ENCODE measurements at regions not wholly inside any gene's neighbourhood (a gene's known extent, or its start where the extent isn't known, plus 50 kb on each side); places are given as distances from the start of the nearest gene placed in this dataset.

DNA sequence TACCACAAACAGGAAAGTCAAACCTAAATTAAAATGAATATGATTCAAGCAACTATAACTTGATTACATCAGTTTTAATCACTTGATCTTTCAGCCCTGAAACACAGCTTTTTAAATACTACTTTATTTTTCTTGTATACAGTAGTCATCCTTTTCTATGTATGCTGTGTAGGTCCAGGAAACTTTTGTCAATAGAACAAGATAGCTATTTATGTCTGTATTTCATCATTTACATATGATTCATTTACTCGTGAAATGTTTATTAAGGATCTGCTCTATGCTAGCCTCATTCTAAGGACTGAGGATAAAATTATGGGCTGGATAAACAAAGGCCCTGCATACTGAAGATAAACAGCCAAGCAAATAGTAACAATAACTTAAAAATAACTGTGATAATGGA is 930.2 kb downstream of the TFAP2A start:
- Mint-ChIP-seq H3K27me3 (no peaks in the 10 kb centered on the region), H3K9me3 (no peaks in the 10 kb centered on the region), H3K4me1 (no peaks in the 10 kb centered on the region), H3K36me3 (no peaks in the 10 kb centered on the region), H3K4me3 (no peak overlapping the region), H3K27ac (no peak overlapping the region)
- DNase-seq = no peak
- POLR2A ChIA-PET = no interaction called here
- no peak for ATAC-seq (ENCODE audit: low read depth)

DNA sequence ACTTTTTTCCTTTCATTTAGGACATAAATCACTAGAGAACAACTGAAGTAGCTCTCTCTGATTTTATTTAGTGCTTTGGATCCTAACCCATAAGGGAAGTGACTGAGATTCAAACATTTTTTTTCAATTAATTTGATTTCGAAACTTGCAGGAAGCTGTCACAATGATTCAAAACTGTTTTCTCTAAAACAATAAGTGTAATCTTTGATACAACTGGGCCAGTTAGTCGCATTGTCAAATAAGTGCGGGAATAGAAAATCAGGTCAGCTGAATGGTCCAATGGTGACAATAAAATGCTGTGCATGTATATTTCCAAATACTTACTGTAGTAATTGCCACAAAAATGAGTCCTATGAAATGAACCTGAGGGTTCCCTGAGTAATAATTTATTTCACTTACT is 930.8 kb downstream of the TFAP2A start:
- DNase-seq (no peak), ATAC-seq (ENCODE audit: low read depth) (no peak)
- Mint-ChIP-seq H3K4me3 (no peak overlapping the region), H3K36me3 (no peaks in the 10 kb centered on the region), H3K4me1 (no peaks in the 10 kb centered on the region), H3K9me3 (no peaks in the 10 kb centered on the region), H3K27ac (no peak overlapping the region), H3K27me3 (no peaks in the 10 kb centered on the region)
- POLR2A ChIA-PET = no interaction called here

DNA sequence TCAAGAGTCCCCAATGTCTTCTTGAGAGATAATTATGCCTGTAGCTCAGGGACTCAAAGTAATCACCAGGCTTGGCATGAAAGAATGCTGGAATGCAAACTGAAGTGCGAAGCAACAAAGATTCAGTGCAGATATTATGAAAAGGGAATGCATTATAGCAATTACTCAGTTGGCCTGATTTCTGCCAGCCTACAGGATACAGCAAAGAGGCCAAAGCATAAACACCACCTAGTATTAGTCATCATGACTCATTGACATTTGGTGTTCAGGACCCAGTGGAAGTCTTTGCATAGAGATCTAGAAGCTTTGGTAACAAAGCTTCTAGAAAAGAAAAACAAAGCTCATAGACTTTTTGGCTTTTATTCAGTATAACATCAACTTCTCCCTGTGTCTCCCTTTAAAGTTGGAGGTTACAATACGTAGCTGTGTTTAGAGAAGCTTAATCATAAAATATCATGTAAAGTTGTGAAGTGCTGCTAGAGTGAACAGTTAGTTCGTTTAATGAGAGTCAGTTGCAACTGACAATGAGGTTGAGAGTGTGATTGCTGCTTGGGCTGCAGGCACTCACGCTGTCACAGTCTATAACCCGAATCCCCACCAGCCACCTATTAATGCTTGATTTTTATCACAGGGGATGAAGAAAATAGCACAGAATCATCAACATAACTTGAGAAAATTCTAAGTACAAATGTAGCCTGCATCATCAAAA is 932.7 kb downstream of the TFAP2A start:
- Mint-ChIP-seq H3K4me3 (no peak overlapping the region), H3K27me3 (no peaks in the 10 kb centered on the region), H3K36me3 (no peaks in the 10 kb centered on the region), H3K9me3 (no peaks in the 10 kb centered on the region), H3K27ac (no peak overlapping the region), H3K4me1 (no peaks in the 10 kb centered on the region)
- ATAC-seq (ENCODE audit: low read depth) = no peak
- DNase-seq = no peak
- POLR2A ChIA-PET = no interaction called here

DNA sequence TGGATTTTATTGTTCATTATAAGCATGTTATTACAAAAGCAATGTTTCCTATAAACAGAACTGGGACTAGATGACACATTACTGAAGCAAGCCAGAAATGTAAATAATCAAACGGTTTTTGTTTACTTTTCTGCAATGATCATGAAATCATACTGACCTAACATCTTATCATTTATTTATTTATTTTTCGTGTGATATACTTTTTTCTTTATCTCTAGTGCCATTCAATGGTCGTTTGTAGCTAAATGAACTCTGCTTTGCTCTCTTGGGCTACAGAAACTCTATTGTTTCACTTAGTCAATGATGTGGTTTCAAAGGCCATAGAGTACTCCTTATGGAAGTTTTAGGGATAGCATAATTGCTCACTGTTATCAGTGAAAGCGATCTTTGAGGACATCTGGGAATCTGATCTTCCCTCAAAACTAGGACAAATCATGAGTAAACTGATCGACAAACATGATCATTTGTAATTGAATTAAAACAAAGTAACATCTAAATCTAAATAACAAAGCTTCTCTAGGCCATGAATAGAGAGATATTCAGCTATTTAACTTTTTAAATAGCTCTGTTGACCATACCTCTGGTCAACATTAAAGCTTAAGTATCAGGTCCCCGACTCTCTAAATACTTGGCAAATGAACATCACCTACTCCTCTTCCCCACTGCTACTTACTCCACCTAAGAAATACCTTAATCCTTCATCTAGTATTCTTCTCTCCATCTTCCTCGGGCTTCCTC is 933.4 kb downstream of the TFAP2A start:
- no peaks in the 10 kb centered on the region for H3K4me1 Mint-ChIP-seq
- no peaks in the 10 kb centered on the region for H3K36me3 Mint-ChIP-seq
- no peaks in the 10 kb centered on the region for H3K9me3 Mint-ChIP-seq
- no peak for ATAC-seq (ENCODE audit: low read depth)
- H3K27me3 Mint-ChIP-seq = no peaks in the 10 kb centered on the region
- H3K27ac Mint-ChIP-seq = no peak overlapping the region
- POLR2A ChIA-PET = no interaction called here
- no peak overlapping the region for H3K4me3 Mint-ChIP-seq
- no peak for DNase-seq

DNA sequence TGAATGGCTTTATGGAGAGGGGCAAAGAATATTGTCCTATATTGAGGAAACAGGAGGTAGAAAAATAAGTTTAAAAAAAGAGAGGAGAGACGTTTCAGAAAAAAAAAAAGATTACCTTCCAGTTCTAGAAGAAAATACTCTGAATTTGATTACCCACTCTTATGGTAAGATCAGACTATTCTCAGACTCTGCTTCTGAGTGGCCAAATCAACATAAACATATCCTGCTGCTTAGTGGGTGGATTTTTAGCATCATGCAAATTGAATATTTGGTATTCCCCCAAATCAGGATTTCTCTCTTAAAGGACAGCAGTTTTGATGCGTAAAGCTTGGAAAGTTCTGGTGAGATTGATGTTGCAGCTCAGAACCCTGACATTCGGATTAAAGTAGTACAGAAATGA is 946.6 kb downstream of the TFAP2A start:
- Mint-ChIP-seq H3K27ac (no peak overlapping the region), H3K36me3 (no peaks in the 10 kb centered on the region), H3K4me1 (no peaks in the 10 kb centered on the region), H3K4me3 (no peak overlapping the region), H3K9me3 (no peaks in the 10 kb centered on the region), H3K27me3 (no peaks in the 10 kb centered on the region)
- DNase-seq (no peak), ATAC-seq (ENCODE audit: low read depth) (no peak)
- POLR2A ChIA-PET = no interaction called here

DNA sequence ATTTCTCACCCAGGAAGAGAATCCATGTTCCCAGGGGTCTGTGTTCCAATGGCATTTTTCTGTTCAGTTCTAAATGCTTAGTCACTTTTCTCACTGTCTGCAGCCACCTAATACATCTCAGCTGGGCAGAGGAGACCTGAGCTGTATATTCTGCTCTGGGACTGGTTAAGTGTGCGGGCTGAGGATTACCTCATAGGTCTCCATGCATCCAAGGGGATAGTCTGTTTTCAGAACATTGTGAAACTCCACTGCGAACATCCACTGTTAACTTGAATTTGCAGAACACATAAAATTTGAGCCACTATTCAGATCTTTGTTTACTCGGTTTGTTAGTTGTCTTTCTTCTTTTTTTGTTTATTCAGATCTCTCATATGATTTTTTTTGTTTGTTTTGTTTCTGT is 947.1 kb downstream of the TFAP2A start:
- DNase-seq = no peak
- no peaks in the 10 kb centered on the region for H3K27me3 Mint-ChIP-seq
- H3K36me3 Mint-ChIP-seq = no peaks in the 10 kb centered on the region
- no peak overlapping the region for H3K27ac Mint-ChIP-seq
- no peaks in the 10 kb centered on the region for H3K4me1 Mint-ChIP-seq
- no peaks in the 10 kb centered on the region for H3K9me3 Mint-ChIP-seq
- POLR2A ChIA-PET = no interaction called here
- no peak overlapping the region for H3K4me3 Mint-ChIP-seq
- ATAC-seq (ENCODE audit: low read depth) = no peak

DNA sequence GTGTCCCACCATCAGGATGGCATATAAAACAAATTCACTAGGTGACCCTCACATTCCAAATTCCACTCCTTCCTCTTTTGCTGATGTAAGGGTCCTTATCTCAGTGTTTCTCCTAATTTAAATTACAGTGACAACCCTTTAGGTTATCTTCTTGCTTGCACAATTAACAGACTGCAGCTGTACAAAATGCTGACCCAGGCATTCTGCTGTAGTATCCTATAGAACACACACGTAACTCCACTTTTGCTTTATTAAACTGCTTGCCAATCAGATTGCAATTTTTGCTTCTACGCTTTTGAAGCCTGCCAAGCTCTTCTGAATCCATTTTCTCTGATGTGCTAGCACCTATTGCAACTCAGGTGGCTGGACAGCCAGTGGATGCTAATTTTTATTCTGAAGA is 950.3 kb downstream of the TFAP2A start:
- DNase-seq (no peak), ATAC-seq (ENCODE audit: low read depth) (no peak)
- H3K27ac Mint-ChIP-seq = no peak overlapping the region
- no peak overlapping the region for H3K4me3 Mint-ChIP-seq
- H3K4me1 Mint-ChIP-seq = no peaks in the 10 kb centered on the region
- no peaks in the 10 kb centered on the region for H3K9me3 Mint-ChIP-seq
- H3K36me3 Mint-ChIP-seq = no peaks in the 10 kb centered on the region
- POLR2A ChIA-PET = no interaction called here
- H3K27me3 Mint-ChIP-seq = no peaks in the 10 kb centered on the region

DNA sequence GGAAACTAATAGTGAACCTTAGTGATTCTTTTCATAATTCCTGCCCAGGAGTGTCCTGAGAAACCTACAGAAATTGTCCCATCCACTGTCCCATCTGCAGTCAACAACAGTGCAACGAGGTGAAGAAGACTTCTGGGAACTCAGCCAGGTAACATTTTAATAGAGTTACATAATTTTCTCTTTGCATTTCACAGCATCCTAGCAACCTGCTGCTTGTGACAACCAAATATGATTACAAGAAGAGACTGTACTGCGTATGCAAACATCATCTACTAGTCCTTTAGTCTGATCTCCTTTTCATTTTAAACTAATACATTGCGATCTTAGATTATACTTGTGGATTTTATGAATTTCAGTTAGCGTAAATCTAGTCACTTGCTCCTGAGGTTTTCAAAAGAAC is 951.6 kb downstream of the TFAP2A start:
- Mint-ChIP-seq H3K9me3 (no peaks in the 10 kb centered on the region), H3K36me3 (no peaks in the 10 kb centered on the region)

DNA sequence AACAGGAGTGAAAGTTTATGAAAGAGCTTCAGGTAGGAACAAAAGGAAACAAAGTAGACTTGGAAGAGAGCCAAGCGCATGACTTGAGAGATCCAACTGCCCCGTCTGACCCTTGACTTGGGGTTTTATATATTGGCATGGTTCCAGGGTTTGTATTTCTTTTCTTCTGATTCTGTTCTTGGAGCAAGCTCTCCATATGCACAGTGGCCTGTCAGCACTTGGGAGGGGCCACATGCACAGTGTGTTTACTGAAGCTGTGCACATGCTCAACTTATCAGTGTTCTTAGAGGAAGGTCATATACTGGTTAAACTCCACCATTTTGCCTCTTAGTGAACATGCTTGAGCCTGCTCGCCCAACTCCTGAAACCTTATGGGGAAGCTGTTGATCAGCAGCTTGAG is 953.7 kb downstream of the TFAP2A start:
- DNase-seq (no peak), ATAC-seq (ENCODE audit: low read depth) (no peak)
- no peaks in the 10 kb centered on the region for H3K4me1 Mint-ChIP-seq
- H3K36me3 Mint-ChIP-seq = no peaks in the 10 kb centered on the region
- no peaks in the 10 kb centered on the region for H3K27me3 Mint-ChIP-seq
- H3K27ac Mint-ChIP-seq = no peak overlapping the region
- H3K4me3 Mint-ChIP-seq = no peak overlapping the region
- POLR2A ChIA-PET = no interaction called here
- no peaks in the 10 kb centered on the region for H3K9me3 Mint-ChIP-seq

More for the DNA sequence above, 951.6 kb downstream of the TFAP2A start:
- DNase-seq = no peak
- Mint-ChIP-seq H3K27me3 (no peaks in the 10 kb centered on the region), H3K27ac (no peak overlapping the region), H3K4me1 (no peaks in the 10 kb centered on the region), H3K4me3 (no peak overlapping the region)
- POLR2A ChIA-PET = no interaction called here
- ATAC-seq (ENCODE audit: low read depth) = no peak

DNA sequence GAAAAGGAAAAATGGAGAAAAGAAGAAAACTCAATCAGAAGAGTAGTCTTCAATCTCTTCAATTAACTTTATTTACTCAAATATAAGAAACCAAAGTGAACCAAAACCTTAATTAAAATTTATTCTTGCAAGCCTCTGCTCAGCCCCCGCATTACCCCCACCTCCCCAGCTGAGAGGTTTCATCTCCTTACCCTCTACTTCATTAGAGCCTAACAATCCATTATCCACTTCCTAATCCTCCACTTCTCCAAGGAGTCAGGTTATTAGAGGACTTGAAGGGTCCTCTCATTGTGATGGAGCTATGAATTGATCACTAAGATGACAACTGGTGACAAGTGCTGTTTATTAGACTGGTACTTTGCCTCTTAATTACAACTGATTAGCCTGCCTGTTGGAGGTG is 956.5 kb downstream of the TFAP2A start:
- POLR2A ChIA-PET = no interaction called here
- H3K27me3 Mint-ChIP-seq = no peaks in the 10 kb centered on the region

DNA sequence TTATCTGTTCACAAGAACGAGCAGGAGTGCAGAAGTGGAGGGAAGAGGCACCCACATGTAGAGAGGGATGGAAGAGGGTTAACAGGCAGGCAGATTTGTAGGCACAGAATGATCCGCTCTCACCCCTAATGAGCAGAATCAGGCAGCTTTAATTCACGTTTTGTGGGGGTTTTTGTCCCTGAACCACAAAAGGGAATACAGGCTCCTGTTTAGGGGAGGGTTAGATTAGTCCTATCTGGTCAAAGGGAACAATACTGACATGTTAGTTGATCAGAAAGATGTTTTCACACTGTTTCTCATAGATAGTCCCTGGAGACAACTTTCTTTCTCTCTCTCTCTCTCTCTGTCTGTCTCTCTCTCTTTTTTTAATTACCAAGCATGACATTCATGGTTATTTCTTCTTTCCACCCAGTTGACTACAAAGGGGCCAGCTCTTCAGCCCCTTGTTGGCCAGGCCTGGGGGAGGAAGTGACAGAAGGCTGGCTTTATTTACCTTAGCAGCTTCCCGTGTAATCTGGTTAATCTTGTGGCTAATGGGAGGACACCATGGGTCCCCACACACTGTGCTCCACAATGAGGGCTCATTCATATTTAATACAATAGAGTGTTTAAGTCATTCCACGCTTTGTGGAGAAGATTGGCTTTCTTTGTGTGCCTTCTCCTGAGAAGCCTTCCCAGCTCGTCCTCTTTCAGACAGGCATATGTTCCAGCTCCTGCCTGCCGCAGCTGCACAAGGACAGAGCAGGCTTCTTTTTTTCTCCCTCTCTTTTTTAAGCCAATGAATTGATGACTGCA is 958.8 kb downstream of the TFAP2A start:
- ATAC-seq (ENCODE audit: low read depth) = no peak
- no peaks in the 10 kb centered on the region for H3K27me3 Mint-ChIP-seq
- POLR2A ChIA-PET = no interaction called here
- H3K4me3 Mint-ChIP-seq = no peak overlapping the region
- no peaks in the 10 kb centered on the region for H3K4me1 Mint-ChIP-seq
- H3K36me3 Mint-ChIP-seq = no peaks in the 10 kb centered on the region
- H3K9me3 Mint-ChIP-seq = no peaks in the 10 kb centered on the region
- DNase-seq = no peak
- H3K27ac Mint-ChIP-seq = no peak overlapping the region

More for the DNA sequence above, 956.5 kb downstream of the TFAP2A start:
- H3K27ac Mint-ChIP-seq = no peak overlapping the region
- ATAC-seq (ENCODE audit: low read depth) (no peak), DNase-seq (no peak)
- H3K4me1 Mint-ChIP-seq = no peaks in the 10 kb centered on the region
- no peaks in the 10 kb centered on the region for H3K36me3 Mint-ChIP-seq
- H3K9me3 Mint-ChIP-seq = no peaks in the 10 kb centered on the region
- H3K4me3 Mint-ChIP-seq = no peak overlapping the region

DNA sequence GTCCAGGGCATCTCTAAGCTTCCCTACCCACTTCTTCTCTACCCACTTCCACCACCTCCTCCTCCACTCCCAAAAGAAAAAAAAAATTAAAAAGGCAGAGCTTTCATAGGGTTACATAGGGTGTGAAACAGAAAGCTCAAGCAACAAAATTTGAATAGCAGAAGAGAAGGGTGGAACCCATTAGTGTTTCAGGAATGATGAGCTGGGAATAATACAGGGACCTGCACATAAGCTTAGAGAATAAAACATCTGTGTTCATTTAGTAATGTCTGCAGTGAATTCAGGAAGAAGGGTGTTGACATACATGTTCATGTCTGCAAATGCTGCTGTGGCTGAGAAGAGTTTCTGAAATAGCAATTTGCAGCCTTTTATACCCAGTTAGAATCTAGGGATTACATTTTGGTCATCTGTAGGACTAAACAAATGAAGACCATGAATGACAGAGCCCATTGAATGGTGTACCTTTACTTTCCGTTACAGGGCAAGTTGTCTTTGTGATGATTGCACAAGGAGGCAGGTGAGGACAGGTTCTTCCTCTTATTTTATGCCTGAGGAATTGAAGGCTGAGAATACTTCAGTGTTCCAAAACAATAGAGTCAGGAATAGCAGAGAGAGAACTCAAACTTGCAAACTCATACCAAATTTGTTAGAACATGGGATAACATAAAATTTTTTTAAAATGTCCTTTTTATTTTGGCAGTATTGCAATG is 975.1 kb downstream of the TFAP2A start:
- POLR2A ChIA-PET = no interaction called here
- Mint-ChIP-seq H3K27ac (no peak overlapping the region), H3K27me3 (no peaks in the 10 kb centered on the region), H3K4me1 (no peaks in the 10 kb centered on the region), H3K36me3 (no peaks in the 10 kb centered on the region), H3K4me3 (no peak overlapping the region), H3K9me3 (peaks cover 8% of the 10 kb centered on the region)
- ATAC-seq (ENCODE audit: low read depth) = no peak
- no peak for DNase-seq

DNA sequence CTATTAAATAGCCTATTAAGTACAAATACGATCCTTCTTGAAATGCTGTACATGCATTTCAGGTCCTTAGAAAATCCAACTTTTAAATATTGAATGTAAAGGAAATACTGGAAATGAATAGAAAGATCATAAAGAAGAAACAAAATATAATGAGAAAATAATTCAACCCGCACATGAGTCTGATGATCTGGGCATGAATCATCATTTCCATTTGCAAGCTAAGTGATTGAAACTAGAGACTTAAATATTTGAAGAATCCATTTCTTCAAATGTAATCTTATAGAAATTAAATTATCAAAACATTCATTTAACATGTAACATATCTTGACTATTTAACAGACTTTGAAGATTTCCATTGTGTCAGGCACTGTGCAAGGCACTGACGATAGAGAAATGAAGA is 977.0 kb downstream of the TFAP2A start:
- no peaks in the 10 kb centered on the region for H3K4me1 Mint-ChIP-seq
- H3K27me3 Mint-ChIP-seq = no peaks in the 10 kb centered on the region
- ATAC-seq (ENCODE audit: low read depth) (no peak), DNase-seq (no peak)
- no peak overlapping the region for H3K4me3 Mint-ChIP-seq
- POLR2A ChIA-PET = no interaction called here
- H3K9me3 Mint-ChIP-seq = peaks cover 4% of the 10 kb centered on the region
- no peak overlapping the region for H3K27ac Mint-ChIP-seq
- no peaks in the 10 kb centered on the region for H3K36me3 Mint-ChIP-seq
